ENCODE measurements at regions not wholly inside any gene's neighbourhood (a gene's known extent, or its start where the extent isn't known, plus 50 kb on each side); places are given as distances from the start of the nearest gene placed in this dataset.
A peak's percentile ranks its signal among the peaks of the same experiment; 100 is the strongest.

GRCh38 chr1:219812491-219813203 lies 115.7 kb downstream of the SLC30A10 start:
- DNase-seq (ENCODE audit: low read depth) = peak; percentile 70
- TF ChIP-seq CTCF (IDR thresholded peaks at IDR 0.05; ENCODE audit: control insufficient read depth, extremely low read depth, insufficient read depth) = peak; percentile 93
- H3K4me3 ChIP-seq (ENCODE audit: low read depth, low read length) = no peak overlapping the region

GRCh38 chr1:219812086-219812485 lies 116.3 kb downstream of the SLC30A10 start:
- H3K4me3 ChIP-seq (ENCODE audit: low read depth, low read length) = no peak overlapping the region
- TF ChIP-seq CTCF (IDR thresholded peaks at IDR 0.05; ENCODE audit: control insufficient read depth, extremely low read depth, insufficient read depth) = no peak
- DNase-seq (ENCODE audit: low read depth) = no peak

GRCh38 chr1:219810451-219810850 lies 117.9 kb downstream of the SLC30A10 start:
- no peak for TF ChIP-seq CTCF (IDR thresholded peaks at IDR 0.05; ENCODE audit: control insufficient read depth, extremely low read depth, insufficient read depth)
- no peak overlapping the region for H3K4me3 ChIP-seq (ENCODE audit: low read depth, low read length)
- DNase-seq (ENCODE audit: low read depth) = no peak

- no peak overlapping the region for H3K4me3 ChIP-seq (ENCODE audit: low read depth, low read length)
- DNase-seq (ENCODE audit: low read depth) = no peak
- no peak for TF ChIP-seq CTCF (IDR thresholded peaks at IDR 0.05; ENCODE audit: control insufficient read depth, extremely low read depth, insufficient read depth)
Measured at GRCh38 chr1:219808790-219809189, 119.6 kb downstream of the SLC30A10 start.

GRCh38 chr1:219806642-219807041 lies 121.7 kb downstream of the SLC30A10 start:
- no peak for TF ChIP-seq CTCF (IDR thresholded peaks at IDR 0.05; ENCODE audit: control insufficient read depth, extremely low read depth, insufficient read depth)
- DNase-seq (ENCODE audit: low read depth) = no peak
- H3K4me3 ChIP-seq (ENCODE audit: low read depth, low read length) = no peak overlapping the region

GRCh38 chr1:219806020-219806419 lies 122.3 kb downstream of the SLC30A10 start:
- TF ChIP-seq CTCF (IDR thresholded peaks at IDR 0.05; ENCODE audit: control insufficient read depth, extremely low read depth, insufficient read depth) = no peak
- no peak for DNase-seq (ENCODE audit: low read depth)
- no peak overlapping the region for H3K4me3 ChIP-seq (ENCODE audit: low read depth, low read length)

GRCh38 chr1:219805191-219805590 lies 123.2 kb downstream of the SLC30A10 start:
- no peak overlapping the region for H3K4me3 ChIP-seq (ENCODE audit: low read depth, low read length)
- peak; percentile 56 for TF ChIP-seq CTCF (IDR thresholded peaks at IDR 0.05; ENCODE audit: control insufficient read depth, extremely low read depth, insufficient read depth)
- no peak for DNase-seq (ENCODE audit: low read depth)

All from LNCaP clone FGC (cell line).